ENCODE measurements at regions not wholly inside any gene's neighbourhood (a gene's known extent, or its start where the extent isn't known, plus 50 kb on each side); places are given as distances from the start of the nearest gene placed in this dataset.

- TF ChIP-seq, protein P1, sequence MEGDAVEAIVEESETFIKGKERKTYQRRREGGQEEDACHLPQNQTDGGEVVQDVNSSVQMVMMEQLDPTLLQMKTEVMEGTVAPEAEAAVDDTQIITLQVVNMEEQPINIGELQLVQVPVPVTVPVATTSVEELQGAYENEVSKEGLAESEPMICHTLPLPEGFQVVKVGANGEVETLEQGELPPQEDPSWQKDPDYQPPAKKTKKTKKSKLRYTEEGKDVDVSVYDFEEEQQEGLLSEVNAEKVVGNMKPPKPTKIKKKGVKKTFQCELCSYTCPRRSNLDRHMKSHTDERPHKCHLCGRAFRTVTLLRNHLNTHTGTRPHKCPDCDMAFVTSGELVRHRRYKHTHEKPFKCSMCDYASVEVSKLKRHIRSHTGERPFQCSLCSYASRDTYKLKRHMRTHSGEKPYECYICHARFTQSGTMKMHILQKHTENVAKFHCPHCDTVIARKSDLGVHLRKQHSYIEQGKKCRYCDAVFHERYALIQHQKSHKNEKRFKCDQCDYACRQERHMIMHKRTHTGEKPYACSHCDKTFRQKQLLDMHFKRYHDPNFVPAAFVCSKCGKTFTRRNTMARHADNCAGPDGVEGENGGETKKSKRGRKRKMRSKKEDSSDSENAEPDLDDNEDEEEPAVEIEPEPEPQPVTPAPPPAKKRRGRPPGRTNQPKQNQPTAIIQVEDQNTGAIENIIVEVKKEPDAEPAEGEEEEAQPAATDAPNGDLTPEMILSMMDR (IDR thresholded peaks at IDR 0.05) = no peak
- no peak for TF ChIP-seq ZFX (IDR thresholded peaks at IDR 0.05; ENCODE audit: borderline replicate concordance)
These were observed 616.7 kb downstream of the SUCLG1 start for GRCh38 chr2:83842421-83842820.

Measured in 22Rv1 (cell line).